K562 (cell line): ENCODE measurements at regions not wholly inside any gene's neighbourhood (a gene's known extent, or its start where the extent isn't known, plus 50 kb on each side); places are given as distances from the start of the nearest gene placed in this dataset.

Experiments used
- BCOR ChIP-seq: fragments of 450-650 bp; IDR thresholded peaks from 2 replicates; pipeline ENCODE4 v1.6.1; 2016
- BDP1 ChIP-seq: IDR thresholded peaks from 3 replicates; pipeline ENCODE4 v1.6.1; 2011; ENCODE audit not compliant: insufficient read length, insufficient read depth
- BRD9 ChIP-seq: fragments of 450-650 bp; IDR thresholded peaks from 2 replicates; pipeline ENCODE4 v1.6.1; 2018; ENCODE audit warnings: low read depth; ENCODE audit not compliant: partially characterized antibody
- BRF1 ChIP-seq: IDR thresholded peaks from 3 replicates; pipeline ENCODE4 v1.6.1; 2011; ENCODE audit warnings: borderline replicate concordance, mild to moderate bottlenecking; ENCODE audit not compliant: insufficient read length; ENCODE audit errors: extremely low read depth
- CHD2 ChIP-seq: IDR thresholded peaks from 2 replicates; pipeline ENCODE4 v1.6.1; 2011; ENCODE audit warnings: low read depth, low read length
- EP400 ChIP-seq: fragments of 450-650 bp; IDR thresholded peaks from 2 replicates; pipeline ENCODE4 v1.6.1; 2017; ENCODE audit warnings: antibody characterized with exemption, mild to moderate bottlenecking, moderate library complexity
- FOXO4 ChIP-seq: fragments of 450-650 bp; formaldehyde crosslinking; IDR thresholded peaks from 2 replicates; pipeline ENCODE4 v1.4.0; 2020; ENCODE audit warnings: mild to moderate bottlenecking, moderate library complexity
- HDAC3 ChIP-seq: fragments of 450-650 bp; IDR thresholded peaks from 2 replicates; pipeline ENCODE4 v1.6.1; 2018; ENCODE audit warnings: borderline replicate concordance, mild to moderate bottlenecking, moderate library complexity; ENCODE audit not compliant: partially characterized antibody
- MLX ChIP-seq, 2 experiments: fragments of 450-650 bp in 1 of 2; sonication (generic) in 1 of 2; formaldehyde crosslinking; conservative IDR thresholded peaks; 2 replicates each; pipeline versions ENCODE4 v1.4.0 to v1.8.1; 2020 to 2022; ENCODE audit warnings: mild to moderate bottlenecking in 1 of 2, missing genetic modification reagents in 1 of 2
- NFE2L1 ChIP-seq: fragments of 450-650 bp; IDR thresholded peaks from 2 replicates; pipeline ENCODE4 v1.6.1; 2016; ENCODE audit warnings: missing genetic modification characterization, low read depth, mild to moderate bottlenecking, missing compliant biosample characterization, moderate library complexity, borderline replicate concordance
- NR0B1 ChIP-seq: fragments of 450-650 bp; IDR thresholded peaks from one replicate; pipeline ENCODE4 v1.6.1; 2018; ENCODE audit warnings: mild to moderate bottlenecking, moderate library complexity; ENCODE audit not compliant: partially characterized antibody
- PML ChIP-seq: IDR thresholded peaks from 2 replicates; pipeline ENCODE4 v1.6.1; 2012; ENCODE audit warnings: low read length, inconsistent platforms
- SMARCC2 ChIP-seq: fragments of 450-650 bp; IDR thresholded peaks from 2 replicates; pipeline ENCODE4 v1.6.1; 2017; ENCODE audit warnings: antibody characterized with exemption, moderate library complexity, mild to moderate bottlenecking, low read depth
- TAF7 ChIP-seq: fragments of 450-650 bp; IDR thresholded peaks from 2 replicates; pipeline ENCODE4 v1.6.1; 2016; ENCODE audit warnings: missing genetic modification characterization, missing compliant biosample characterization
- WHSC1 ChIP-seq: IDR thresholded peaks from one replicate; pipeline ENCODE4 v1.6.1; 2012; ENCODE audit warnings: low read length, control low read depth, inconsistent platforms
- ZBTB7A ChIP-seq: IDR thresholded peaks from 2 replicates; pipeline ENCODE4 v1.6.1; 2011; ENCODE audit warnings: low read depth, mild to moderate bottlenecking, low read length, moderate library complexity, borderline replicate concordance; ENCODE audit not compliant: control insufficient read depth
- ZKSCAN3 ChIP-seq: fragments of 250-450 bp; sonication (Bioruptor Pico); IDR thresholded peaks from 2 replicates; pipeline ENCODE4 v1.4.0; 2020
- ZNF444 ChIP-seq: fragments of 250-450 bp; sonication (Bioruptor Pico); IDR thresholded peaks from 2 replicates; pipeline ENCODE4 v1.4.0; 2020; ENCODE audit warnings: mild to moderate bottlenecking, moderate library complexity
- ZZZ3 ChIP-seq: fragments of 450-650 bp; IDR thresholded peaks from 2 replicates; pipeline ENCODE4 v1.6.1; 2016; ENCODE audit warnings: antibody characterized with exemption, mild to moderate bottlenecking, moderate library complexity
- TF ChIP-seq, protein P1 (sequence below), 2 experiments: IDR thresholded peaks in 1 of 2; conservative IDR thresholded peaks in 1 of 2; 2 replicates each; pipeline ENCODE4 v1.6.1; 2016; ENCODE audit warnings: low read depth in 2 of 2, mild to moderate bottlenecking in 1 of 2, missing compliant biosample characterization in 1 of 2, missing genetic modification characterization in 1 of 2, moderate library complexity in 1 of 2

GRCh38 chr12:74292351-74293194 lies 245.1 kb upstream of the ATXN7L3B start (continued):
- TF ChIP-seq, protein P1, sequence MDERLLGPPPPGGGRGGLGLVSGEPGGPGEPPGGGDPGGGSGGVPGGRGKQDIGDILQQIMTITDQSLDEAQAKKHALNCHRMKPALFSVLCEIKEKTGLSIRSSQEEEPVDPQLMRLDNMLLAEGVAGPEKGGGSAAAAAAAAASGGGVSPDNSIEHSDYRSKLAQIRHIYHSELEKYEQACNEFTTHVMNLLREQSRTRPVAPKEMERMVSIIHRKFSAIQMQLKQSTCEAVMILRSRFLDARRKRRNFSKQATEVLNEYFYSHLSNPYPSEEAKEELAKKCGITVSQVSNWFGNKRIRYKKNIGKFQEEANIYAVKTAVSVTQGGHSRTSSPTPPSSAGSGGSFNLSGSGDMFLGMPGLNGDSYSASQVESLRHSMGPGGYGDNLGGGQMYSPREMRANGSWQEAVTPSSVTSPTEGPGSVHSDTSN (CRISPR knock-in tag; IDR thresholded peaks at IDR 0.05; ENCODE audit: low read depth), result no peak
- TF ChIP-seq, protein P1 (tag; conservative IDR thresholded peaks at IDR 0.05; ENCODE audit: low read depth), result no peak
- TF ChIP-seq BCOR (no peak), SMARCC2 (no peak), ZNF444 (CRISPR knock-in tag) (no peak), ZKSCAN3 (no peak), EP400 (peak; percentile 84), FOXO4 (CRISPR knock-in tag) (no peak), MLX (CRISPR knock-in tag; conservative IDR thresholded peaks at IDR 0.05) (no peak), NR0B1 (no peak), ZBTB7A (peak; percentile 89), NFE2L1 (tag) (no peak), ZZZ3 (no peak; the same call in 1 of the 2 replicates), CHD2 (0 out of 2 replicates have a peak, but pooled peaks have one; percentile 38), BRF1 (no peak), TAF7 (tag) (peak; percentile 75), HDAC3 (peak; percentile 77), BDP1 (no peak), BRD9 (peak; percentile 56), WHSC1 (no peak), PML (no peak; the same call in 1 of the 2 replicates)
